Brain microvascular endothelial cell (primary cell): ENCODE measurements at regions not wholly inside any gene's neighbourhood (a gene's known extent, or its start where the extent isn't known, plus 50 kb on each side); places are given as distances from the start of the nearest gene placed in this dataset.
A peak's percentile ranks its signal among the peaks of the same experiment; 100 is the strongest.

Experiments used
- DNase-seq: peaks from one replicate; pipeline ENCODE4 v3.0.0-alpha.2; 2020
- H3K27ac ChIP-seq: fragments of 250-450 bp; sonication (Bioruptor Pico); 2 replicates; pipeline ENCODE4 v1.5.1; 2020; ENCODE audit warnings: mild to moderate bottlenecking, moderate library complexity
- H3K27me3 ChIP-seq: fragments of 250-450 bp; sonication (Bioruptor Pico); replicated peaks from 2 replicates; pipeline ENCODE4 v1.5.1; 2020; ENCODE audit warnings: mild to moderate bottlenecking
- H3K36me3 ChIP-seq: fragments of 250-450 bp; sonication (Bioruptor Pico); replicated peaks from 2 replicates; pipeline ENCODE4 v1.5.1; 2020; ENCODE audit warnings: mild to moderate bottlenecking
- H3K4me3 ChIP-seq: 2 replicates; pipeline ENCODE4 v1.5.1; 2011; ENCODE audit warnings: low read depth, mild to moderate bottlenecking, control low read depth, low read length, moderate library complexity
- in situ Hi-C: cut with HindIII; loops from 2 replicates; pipeline ENCODE4 v1.10.0; 2017; ENCODE audit warnings: low sequenced_read_pairs, low pct_ligation_motif_present
- TF ChIP-seq, protein P1 (sequence below): IDR thresholded peaks from 2 replicates; pipeline ENCODE4 v1.5.1; 2011; ENCODE audit warnings: low read depth, mild to moderate bottlenecking, moderate library complexity, low read length, control low read depth, inconsistent platforms; ENCODE audit errors: missing control alignments

DNA sequence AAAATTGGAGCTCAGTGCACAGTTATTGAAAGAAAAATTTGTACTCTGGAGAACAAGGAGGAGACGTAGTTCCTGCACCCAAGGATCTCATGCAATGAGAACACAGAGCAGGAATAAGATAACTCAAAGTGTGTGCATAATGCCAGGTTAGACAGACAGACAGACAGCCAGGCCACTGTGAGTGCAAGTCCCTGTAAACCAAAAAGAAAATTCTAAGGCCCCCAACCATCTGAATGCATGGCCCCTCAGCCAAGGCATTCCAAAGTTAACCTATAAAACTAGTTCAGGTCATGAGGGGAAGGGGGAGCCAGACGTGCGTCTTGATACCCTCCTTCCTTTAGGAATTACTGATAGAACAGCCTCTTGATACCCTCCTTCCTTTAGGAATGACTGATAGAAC is 94.5 kb upstream of the ENPP6 start:
- Histone ChIP-seq H3K4me3 (no peak overlapping the region), H3K27me3 (no peaks in the 10 kb centered on the region), H3K27ac (no peak overlapping the region), H3K36me3 (no peaks in the 10 kb centered on the region)
- TF ChIP-seq, protein P1, sequence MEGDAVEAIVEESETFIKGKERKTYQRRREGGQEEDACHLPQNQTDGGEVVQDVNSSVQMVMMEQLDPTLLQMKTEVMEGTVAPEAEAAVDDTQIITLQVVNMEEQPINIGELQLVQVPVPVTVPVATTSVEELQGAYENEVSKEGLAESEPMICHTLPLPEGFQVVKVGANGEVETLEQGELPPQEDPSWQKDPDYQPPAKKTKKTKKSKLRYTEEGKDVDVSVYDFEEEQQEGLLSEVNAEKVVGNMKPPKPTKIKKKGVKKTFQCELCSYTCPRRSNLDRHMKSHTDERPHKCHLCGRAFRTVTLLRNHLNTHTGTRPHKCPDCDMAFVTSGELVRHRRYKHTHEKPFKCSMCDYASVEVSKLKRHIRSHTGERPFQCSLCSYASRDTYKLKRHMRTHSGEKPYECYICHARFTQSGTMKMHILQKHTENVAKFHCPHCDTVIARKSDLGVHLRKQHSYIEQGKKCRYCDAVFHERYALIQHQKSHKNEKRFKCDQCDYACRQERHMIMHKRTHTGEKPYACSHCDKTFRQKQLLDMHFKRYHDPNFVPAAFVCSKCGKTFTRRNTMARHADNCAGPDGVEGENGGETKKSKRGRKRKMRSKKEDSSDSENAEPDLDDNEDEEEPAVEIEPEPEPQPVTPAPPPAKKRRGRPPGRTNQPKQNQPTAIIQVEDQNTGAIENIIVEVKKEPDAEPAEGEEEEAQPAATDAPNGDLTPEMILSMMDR = no peak
- in situ Hi-C loops = no loop called here
- no peak for DNase-seq

GRCh38 chr4:184310881-184311709 is 93.4 kb upstream of the ENPP6 start:
- DNase-seq = no peak
- TF ChIP-seq, protein P1 = no peak
- no peaks in the 10 kb centered on the region for H3K27me3 ChIP-seq
- H3K36me3 ChIP-seq = no peaks in the 10 kb centered on the region
- in situ Hi-C loops = no loop called here
- no peak overlapping the region for H3K4me3 ChIP-seq
- no peak overlapping the region for H3K27ac ChIP-seq

DNA sequence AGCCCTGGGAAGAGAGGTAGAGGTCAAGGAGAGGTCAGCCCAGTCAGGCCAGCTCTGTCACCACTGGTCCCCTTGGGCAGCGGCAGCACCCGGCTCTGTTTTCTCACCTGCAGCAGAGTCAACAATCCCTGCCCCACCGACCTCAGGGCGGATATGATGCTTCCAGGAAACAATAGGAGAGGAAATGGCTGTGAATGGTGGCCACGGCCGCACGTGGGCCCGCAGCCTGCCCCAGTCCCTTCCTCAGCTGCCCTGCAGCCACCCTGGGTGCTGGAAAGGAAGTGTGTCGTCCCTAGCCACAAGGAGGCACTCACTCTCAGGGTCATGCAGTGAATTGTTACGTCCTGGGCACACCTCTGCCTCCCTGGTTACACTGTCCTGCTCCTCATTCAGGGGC is 92.5 kb upstream of the ENPP6 start:
- no peak overlapping the region for H3K4me3 ChIP-seq
- in situ Hi-C loops = no loop called here

DNA sequence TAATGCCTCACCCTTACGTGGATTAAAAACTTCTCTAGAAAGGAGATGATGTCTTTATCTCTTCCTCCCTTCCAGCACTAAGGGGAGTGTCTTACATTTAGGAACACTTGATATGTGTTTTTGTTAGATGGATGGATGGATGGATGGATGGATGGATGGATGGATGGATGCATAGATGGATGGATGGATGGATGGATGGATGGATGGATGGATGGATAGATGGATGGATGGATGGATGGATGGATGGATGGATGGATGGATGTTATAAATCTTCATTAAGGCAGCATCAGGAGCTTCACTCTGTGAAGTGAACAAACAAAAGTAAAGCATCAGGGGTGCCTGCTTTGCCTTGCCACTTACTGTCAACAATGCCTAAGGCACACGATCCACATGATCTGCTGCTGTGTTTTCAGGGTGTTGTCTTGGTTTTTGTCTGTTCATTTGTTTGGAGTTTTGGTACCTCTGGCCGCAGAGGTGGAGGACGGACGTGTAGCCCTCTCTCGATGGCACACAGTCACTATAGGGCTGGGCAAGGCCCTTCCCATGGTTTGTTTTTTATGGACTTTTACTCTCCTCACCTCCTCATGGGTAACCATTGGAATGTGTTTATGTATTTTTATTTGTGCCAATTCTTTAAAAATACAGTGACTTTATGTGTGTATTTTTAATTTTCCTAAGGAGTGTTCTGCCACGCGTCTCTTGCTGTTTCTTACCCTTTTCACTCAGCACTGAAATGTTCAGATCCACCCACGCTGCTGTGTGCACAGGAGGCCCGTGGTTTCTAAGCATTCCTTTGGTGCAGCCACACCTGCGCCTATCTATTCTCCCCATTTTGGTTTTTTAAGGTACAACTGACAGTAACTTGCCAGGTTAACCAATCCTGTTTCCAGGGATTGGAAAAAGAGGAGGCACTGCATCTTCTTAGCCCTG is 91.8 kb upstream of the ENPP6 start:
- in situ Hi-C loops = no loop called here
- TF ChIP-seq, protein P1 = no peak
- DNase-seq = no peak
- Histone ChIP-seq H3K36me3 (no peaks in the 10 kb centered on the region), H3K27me3 (no peaks in the 10 kb centered on the region), H3K4me3 (no peak overlapping the region), H3K27ac (no peak overlapping the region)

More for the DNA sequence above, 92.5 kb upstream of the ENPP6 start:
- Histone ChIP-seq H3K36me3 (no peaks in the 10 kb centered on the region), H3K27me3 (no peaks in the 10 kb centered on the region), H3K27ac (no peak overlapping the region)
- no peak for DNase-seq
- TF ChIP-seq, protein P1 = peak; percentile 30

- in situ Hi-C loops = no loop called here
- peak; percentile 34 for DNase-seq
- TF ChIP-seq, protein P1 = no peak
- Histone ChIP-seq H3K27ac (no peak overlapping the region), H3K36me3 (no peaks in the 10 kb centered on the region), H3K27me3 (no peaks in the 10 kb centered on the region), H3K4me3 (no peak overlapping the region)
Observed at GRCh38 chr4:184306949-184307348, 89.3 kb upstream of the ENPP6 start.
